Prostate gland (tissue), 2 donors: ENCODE measurements at regions not wholly inside any gene's neighbourhood (a gene's known extent, or its start where the extent isn't known, plus 50 kb on each side); places are given as distances from the start of the nearest gene placed in this dataset.

ENCODE experiments used
- DNase-seq: peaks from one replicate; pipeline ENCODE4 v3.0.0-alpha.2; 2019; ENCODE audit warnings: low spot score
- H3K27ac ChIP-seq, 2 donors: fragments of 200-600 bp; sonication (generic); 2 replicates each; pipeline ENCODE4 v1.5.1; 2017 to 2019
- H3K27me3 ChIP-seq: fragments of 200-600 bp; sonication (generic); replicated peaks from 2 replicates; pipeline ENCODE4 v1.5.1; 2019; ENCODE audit not compliant: insufficient read depth
- H3K36me3 ChIP-seq, 2 donors: fragments of 200-600 bp; sonication (generic); 1 replicate in 1 of 2; 2 replicates in 1 of 2; pipeline versions ENCODE4 v1.5.1 to v1.8.1; 2017 to 2019
- H3K4me1 ChIP-seq: fragments of 200-600 bp; sonication (generic); replicated peaks from 2 replicates; pipeline ENCODE4 v1.5.1; 2019
- H3K4me3 ChIP-seq, 2 donors: fragments of 200-600 bp; sonication (generic); 2 replicates each; pipeline ENCODE4 v1.5.1; 2017 to 2019
- H3K9me3 ChIP-seq: fragments of 200-600 bp; sonication (generic); 2 replicates; pipeline ENCODE4 v1.5.1; 2017
- POLR2A ChIP-seq: fragments of 450-650 bp; IDR thresholded peaks from one replicate; pipeline ENCODE4 v1.6.1; 2016; ENCODE audit warnings: antibody characterized with exemption, mild to moderate bottlenecking
- POLR2AphosphoS5 ChIP-seq: sonication (generic); formaldehyde crosslinking; IDR thresholded peaks from one replicate; pipeline ENCODE4 v1.6.1; 2017; ENCODE audit warnings: antibody characterized with exemption
- WGBS: methylation state at CpG from one replicate; pipeline ENCODE4 v1.1.5; 2018; 5-methylcytosine and 5-hydroxymethylcytosine counted together
- intact Hi-C: fragments of 100-400 bp; cut with DNase I; formaldehyde crosslinking; loops from one replicate; pipeline ENCODE4 v1.14.2; 2022
- TF ChIP-seq, protein P1 (sequence below), 4 experiments: fragments of 200-600 bp in 2 of 4; fragments of 450-650 bp in 2 of 4; sonication (generic) in 2 of 4; IDR thresholded peaks; 1 replicate in 3 of 4; 2 replicates in 1 of 4; pipeline ENCODE4 v1.5.1; 2016 to 2019; ENCODE audit warnings: antibody characterized with exemption in 4 of 4, mild to moderate bottlenecking in 2 of 4, moderate library complexity in 2 of 4

DNA sequence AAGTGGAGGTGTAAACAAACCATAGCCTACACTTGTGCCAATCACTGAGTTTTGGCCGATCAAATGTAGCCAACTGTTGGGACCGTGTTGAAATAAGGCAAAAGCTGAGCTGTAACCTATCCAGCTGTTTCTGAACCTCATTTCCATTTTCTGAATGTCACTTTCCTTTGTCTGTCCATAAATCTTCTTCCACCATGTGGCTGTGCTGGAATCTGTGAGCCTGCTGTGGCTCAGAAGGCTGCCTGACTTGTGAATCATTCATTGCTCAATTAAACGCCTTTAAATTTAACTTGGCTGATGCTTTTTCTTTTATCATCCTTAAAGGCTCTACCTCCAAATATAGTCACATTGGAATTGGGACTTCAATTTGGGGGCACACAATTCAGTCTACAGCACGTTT is 203.1 kb upstream of the MPPED2 start:
- Histone ChIP-seq H3K27me3 (no peaks in the 10 kb centered on the region), H3K4me1 (no peaks in the 10 kb centered on the region), H3K4me3 (no peak overlapping the region), H3K36me3 (no peaks in the 10 kb centered on the region), H3K9me3 (no peaks in the 10 kb centered on the region), H3K27ac (no peak overlapping the region)
- WGBS = 67% methylated on average over 4 of the region's 4 CpGs
- TF ChIP-seq, protein P1, sequence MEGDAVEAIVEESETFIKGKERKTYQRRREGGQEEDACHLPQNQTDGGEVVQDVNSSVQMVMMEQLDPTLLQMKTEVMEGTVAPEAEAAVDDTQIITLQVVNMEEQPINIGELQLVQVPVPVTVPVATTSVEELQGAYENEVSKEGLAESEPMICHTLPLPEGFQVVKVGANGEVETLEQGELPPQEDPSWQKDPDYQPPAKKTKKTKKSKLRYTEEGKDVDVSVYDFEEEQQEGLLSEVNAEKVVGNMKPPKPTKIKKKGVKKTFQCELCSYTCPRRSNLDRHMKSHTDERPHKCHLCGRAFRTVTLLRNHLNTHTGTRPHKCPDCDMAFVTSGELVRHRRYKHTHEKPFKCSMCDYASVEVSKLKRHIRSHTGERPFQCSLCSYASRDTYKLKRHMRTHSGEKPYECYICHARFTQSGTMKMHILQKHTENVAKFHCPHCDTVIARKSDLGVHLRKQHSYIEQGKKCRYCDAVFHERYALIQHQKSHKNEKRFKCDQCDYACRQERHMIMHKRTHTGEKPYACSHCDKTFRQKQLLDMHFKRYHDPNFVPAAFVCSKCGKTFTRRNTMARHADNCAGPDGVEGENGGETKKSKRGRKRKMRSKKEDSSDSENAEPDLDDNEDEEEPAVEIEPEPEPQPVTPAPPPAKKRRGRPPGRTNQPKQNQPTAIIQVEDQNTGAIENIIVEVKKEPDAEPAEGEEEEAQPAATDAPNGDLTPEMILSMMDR (IDR thresholded peaks at IDR 0.05) = no peak
- TF ChIP-seq POLR2A (no peak), POLR2AphosphoS5 (no peak)
- intact Hi-C loops = no loop called here
- DNase-seq = no peak

DNA sequence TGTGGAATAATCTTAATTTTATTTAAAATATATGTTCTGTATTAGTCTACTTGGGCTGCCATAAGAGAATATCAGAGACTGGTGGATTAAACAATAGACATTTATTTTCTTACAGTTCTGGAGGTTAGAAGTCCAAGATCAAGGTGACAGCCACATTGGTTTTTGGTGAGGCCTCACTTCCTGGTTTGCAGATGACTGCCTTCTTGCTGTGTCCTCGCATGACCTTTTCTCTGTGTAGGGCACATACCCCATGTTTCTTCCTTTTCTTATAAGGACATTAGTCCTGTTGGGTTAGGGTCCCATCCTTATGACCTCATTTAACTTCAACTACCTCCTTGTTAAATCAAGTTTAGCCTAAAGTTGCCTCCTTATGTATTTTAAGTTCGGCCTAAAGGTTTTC is 202.7 kb upstream of the MPPED2 start:
- Histone ChIP-seq H3K4me1 (no peaks in the 10 kb centered on the region), H3K27ac (no peak overlapping the region), H3K36me3 (no peaks in the 10 kb centered on the region), H3K9me3 (no peaks in the 10 kb centered on the region), H3K4me3 (no peak overlapping the region), H3K27me3 (no peaks in the 10 kb centered on the region)
- intact Hi-C loops = no loop called here
- TF ChIP-seq POLR2AphosphoS5 = no peak
- TF ChIP-seq, protein P1 (IDR thresholded peaks at IDR 0.05) = no peak
- TF ChIP-seq POLR2A = no peak
- no peak for DNase-seq
- 89% methylated on average over 2 of the region's 2 CpGs for WGBS

DNA sequence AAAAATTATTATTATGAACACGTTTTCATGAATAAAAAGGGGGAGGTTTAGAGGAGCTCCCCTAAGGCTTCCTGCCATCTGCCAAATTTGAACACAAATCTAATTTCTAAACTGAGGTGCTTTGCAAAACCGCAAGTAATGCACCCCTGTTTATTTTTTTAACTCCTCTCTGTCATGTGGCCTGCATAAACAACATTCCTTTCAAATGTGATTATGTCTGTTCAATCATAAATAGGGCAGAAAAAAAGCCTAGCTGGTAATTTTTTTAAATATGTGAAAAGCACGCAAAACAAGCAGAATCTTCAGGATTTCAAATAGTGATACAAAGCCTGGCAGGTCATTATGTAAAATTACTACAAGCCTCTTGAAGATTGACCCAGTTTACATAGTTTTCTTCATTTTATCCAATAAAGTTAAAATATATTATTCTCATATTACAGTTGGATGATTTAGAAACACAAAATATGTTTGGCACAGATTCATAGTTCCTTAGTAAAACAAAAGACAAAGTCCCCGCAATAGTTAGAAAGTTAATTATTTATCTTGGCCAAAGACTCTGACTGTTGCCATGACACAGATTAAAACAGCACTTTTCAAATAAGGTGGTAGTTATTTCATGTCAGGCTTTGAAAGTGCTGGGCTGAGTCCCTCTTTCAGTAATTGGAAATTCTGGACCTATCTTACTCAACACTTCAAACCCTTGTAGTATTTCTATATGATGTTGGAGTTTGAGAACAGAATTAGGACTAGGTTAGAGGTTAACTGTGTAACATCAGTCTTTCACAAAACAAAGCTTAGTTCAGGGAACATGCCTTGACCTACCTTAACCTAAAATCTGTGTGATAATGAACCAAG is 200.3 kb upstream of the MPPED2 start:
- DNase-seq = no peak
- TF ChIP-seq POLR2AphosphoS5 (no peak), POLR2A (no peak)
- TF ChIP-seq, protein P1 (IDR thresholded peaks at IDR 0.05) = no peak
- H3K27me3 ChIP-seq = no peaks in the 10 kb centered on the region
- H3K4me1 ChIP-seq = no peaks in the 10 kb centered on the region
- intact Hi-C loops = no loop called here
- H3K4me3 ChIP-seq = no peak overlapping the region
- WGBS = 31% methylated on average over 4 of the region's 4 CpGs
- no peak overlapping the region for H3K27ac ChIP-seq
- H3K36me3 ChIP-seq = no peaks in the 10 kb centered on the region
- H3K9me3 ChIP-seq = no peaks in the 10 kb centered on the region

DNA sequence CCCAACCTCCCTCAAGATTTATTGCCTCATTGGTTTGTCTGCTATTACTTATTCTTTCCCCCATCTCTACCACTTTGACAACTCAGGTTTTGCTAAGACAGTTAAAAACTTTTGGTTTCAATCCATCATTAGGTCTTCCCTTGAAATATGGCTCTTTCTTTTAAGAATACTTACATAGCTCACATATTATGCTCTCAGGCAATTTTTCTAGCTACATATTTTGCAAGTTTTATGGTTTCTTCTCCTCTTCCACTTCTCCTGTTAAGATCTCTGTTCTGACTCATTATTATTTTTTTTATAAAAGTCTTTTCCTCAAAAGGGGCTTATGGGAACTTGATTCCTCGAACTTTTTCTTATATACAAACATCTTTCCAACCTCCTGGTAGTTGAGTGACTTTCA is 192.4 kb upstream of the MPPED2 start:
- TF ChIP-seq POLR2A (no peak), POLR2AphosphoS5 (no peak)
- TF ChIP-seq, protein P1 (IDR thresholded peaks at IDR 0.05) = no peak
- no peaks in the 10 kb centered on the region for H3K9me3 ChIP-seq
- H3K4me3 ChIP-seq = no peak overlapping the region
- no peaks in the 10 kb centered on the region for H3K36me3 ChIP-seq
- intact Hi-C loops = no loop called here
- H3K27ac ChIP-seq = no peak overlapping the region
- 83% methylated on average over 1 of the region's 1 CpG for WGBS
- H3K27me3 ChIP-seq = no peaks in the 10 kb centered on the region
- no peaks in the 10 kb centered on the region for H3K4me1 ChIP-seq
- DNase-seq = no peak

DNA sequence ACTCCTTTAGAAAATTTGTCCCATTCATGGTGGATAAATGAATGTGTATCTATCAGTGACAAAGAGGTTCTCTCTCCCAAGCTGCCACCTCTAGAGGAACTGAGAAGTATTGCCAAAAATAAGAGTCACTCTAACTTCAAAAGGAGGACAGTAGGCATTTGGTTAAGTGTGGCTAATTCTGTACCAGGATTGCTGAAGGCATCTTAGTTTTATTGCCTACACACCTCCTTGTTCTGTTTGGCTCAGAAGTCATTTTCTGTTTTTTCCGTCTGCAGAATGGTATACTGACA is 189.0 kb upstream of the MPPED2 start:
- intact Hi-C loops = no loop called here
- no peaks in the 10 kb centered on the region for H3K36me3 ChIP-seq
- H3K4me3 ChIP-seq = no peak overlapping the region
- no peak overlapping the region for H3K27ac ChIP-seq
- H3K9me3 ChIP-seq = no peaks in the 10 kb centered on the region
- 25% methylated on average over 1 of the region's 1 CpG for WGBS
- H3K27me3 ChIP-seq = no peaks in the 10 kb centered on the region
- no peaks in the 10 kb centered on the region for H3K4me1 ChIP-seq
- TF ChIP-seq POLR2AphosphoS5 (no peak), POLR2A (no peak)
- TF ChIP-seq, protein P1 (IDR thresholded peaks at IDR 0.05) = no peak
- no peak for DNase-seq
